GM19372 (cell line): ENCODE measurements at regions not wholly inside any gene's neighbourhood (a gene's known extent, or its start where the extent isn't known, plus 50 kb on each side); places are given as distances from the start of the nearest gene placed in this dataset.

Experiments used
- ATAC-seq: cut with Tn5 transposase; IDR thresholded peaks from one replicate; pipeline ENCODE4 v1.9.1; 2021; ENCODE audit warnings: mild to moderate bottlenecking, low read depth, moderate library complexity; ENCODE audit not compliant: unreplicated experiment

DNA sequence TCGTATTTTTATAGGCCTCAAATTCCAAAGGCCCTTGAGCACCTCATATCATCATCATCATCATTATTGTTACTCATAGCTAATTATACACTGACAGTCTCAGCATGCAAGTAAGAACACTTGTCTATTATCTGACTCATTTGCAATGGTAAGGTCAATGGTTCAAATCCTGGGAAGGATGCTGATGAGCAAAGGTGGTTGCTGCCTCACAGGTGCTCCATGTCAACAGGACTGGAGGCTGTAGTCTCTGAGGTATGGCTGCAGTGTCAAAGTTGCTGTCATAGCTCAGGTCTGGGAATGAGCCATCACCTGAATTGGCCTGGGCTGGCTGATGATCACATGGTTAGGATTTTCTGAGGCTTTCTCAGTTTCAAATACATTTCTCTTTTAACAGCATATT lies 379.3 kb downstream of the BCL11A start:
- no peak for ATAC-seq

DNA sequence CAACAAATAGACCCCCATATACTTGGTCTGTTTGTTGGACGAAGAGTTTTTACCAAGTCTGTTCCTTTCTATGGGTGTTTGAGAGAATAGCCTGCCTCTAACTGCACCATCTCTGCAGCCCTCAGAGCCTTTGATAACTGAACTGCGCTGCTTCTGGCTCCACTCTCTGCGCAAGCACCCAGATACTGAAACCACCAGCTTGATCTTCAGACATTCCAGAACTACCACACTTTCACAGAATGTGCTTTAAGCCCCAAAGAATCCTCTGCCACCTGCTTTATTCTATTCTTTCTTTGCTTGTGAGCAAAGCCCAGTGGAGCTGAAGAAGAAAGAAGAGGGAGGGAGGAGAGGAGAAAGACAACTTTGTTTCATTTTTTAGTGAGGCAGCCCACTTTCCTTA lies 380.7 kb downstream of the BCL11A start:
- ATAC-seq, result no peak

DNA sequence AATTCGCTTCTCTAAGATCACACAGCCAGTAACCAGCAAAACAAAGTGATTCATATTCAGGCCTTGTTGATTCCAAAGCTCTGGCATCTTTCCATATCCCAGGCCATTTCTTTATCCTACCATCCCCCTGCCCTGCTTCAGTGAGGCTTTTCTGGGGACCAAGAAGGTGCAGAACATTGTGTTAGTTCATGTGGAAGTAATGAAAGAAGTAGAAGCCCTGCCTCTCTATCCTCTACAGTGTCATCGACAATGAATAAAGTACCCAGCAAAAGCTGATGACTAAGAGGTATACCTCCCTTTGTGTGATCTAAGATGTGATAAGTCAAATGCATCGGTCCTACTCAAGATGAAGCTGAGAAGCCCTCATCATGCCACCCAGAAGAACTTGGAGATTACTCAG lies 383.2 kb downstream of the BCL11A start:
- no peak for ATAC-seq

DNA sequence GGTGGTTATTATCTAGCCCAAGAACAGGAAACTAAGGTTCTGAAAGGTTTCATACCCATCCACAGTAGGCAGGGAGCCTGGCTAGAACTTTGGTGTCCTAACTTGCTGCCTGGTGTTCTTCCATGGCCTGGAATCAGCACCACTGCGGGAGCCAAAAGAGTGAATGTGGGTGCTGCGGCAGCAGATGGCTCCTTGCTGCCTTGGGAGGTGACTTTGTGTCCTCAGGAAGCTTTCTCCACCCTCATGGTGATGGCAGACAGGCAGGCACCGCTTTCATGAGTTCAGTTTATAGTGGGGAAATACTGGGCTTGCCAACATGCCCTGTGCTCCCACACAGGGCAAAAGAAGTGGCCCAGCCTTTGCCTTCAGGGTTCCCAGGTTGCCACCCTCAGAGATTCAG lies 385.2 kb downstream of the BCL11A start:
- no peak for ATAC-seq

DNA sequence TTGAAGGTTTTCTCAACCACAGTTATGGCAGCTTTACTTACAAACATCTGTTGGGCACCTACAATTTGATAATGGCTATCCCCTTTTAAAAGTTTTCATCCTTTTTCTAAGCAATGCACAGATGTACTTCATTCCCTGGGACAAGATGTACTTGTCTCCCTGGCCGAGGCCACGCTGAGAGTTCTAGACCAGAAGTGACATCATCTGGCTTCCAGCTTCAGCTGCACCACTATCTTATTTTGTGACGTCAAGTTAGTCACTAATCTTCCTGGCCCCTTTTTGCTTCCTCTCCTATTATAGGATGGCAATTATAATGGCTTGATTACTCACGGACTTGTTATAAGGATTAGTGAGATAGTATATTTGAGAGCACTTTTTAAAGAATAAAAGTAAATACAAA lies 386.4 kb downstream of the BCL11A start:
- no peak for ATAC-seq

DNA sequence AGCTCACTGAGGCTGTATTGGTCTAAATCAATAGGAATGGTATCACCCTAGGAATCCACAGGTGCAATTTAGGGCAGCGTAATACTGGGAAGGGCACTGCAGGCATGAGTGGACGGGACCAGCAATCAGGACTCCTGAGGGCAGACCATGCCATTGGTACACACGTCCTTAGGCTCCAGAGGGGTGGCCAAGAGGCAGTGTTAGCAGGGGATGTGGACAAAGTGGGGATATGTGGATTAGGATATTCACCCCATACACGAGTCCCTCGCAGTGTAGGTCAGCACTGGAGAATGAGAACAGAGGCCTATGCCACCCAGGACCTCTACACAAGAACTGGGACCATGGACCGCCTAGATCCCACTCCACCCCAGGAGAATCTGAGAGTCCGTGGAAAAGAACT lies 389.8 kb downstream of the BCL11A start:
- ATAC-seq, result no peak

DNA sequence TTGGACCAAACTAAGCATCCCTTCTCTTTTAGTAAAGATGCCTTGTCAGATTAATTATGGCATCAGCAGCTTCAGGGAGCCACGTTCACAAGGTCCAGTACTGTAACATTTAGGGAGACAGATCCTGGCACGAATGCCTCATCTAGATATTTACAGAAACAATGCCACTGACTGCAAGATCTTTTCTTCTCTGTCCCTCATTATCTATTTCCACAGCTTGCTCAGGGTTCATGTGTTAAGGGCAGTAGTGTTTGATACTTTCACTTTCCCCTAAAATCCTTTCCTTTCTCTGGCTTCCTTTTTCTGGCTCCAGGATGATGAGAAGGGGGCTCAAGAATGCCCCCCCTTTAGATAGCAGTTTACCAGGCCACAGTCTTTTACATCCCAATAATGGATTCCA lies 393.9 kb downstream of the BCL11A start:
- no peak for ATAC-seq

DNA sequence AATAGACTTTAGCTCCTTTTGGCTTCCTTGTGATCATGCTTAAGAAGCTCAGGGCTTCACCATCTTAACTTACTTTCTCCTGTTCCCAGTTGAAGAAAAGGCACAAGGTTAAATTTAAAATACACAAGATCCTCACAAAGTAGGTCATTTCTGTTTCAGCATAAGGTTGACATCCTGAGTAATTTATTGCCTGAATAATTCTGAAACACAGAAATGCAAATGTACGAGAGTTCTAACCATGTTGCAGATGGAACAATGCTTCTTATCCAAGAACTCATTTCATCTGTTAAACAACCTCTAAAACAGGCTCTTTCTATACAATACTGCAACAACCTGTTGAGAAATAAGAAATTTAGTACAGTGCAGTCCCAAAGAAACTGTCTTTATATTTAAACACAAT lies 395.2 kb downstream of the BCL11A start:
- no peak for ATAC-seq

DNA sequence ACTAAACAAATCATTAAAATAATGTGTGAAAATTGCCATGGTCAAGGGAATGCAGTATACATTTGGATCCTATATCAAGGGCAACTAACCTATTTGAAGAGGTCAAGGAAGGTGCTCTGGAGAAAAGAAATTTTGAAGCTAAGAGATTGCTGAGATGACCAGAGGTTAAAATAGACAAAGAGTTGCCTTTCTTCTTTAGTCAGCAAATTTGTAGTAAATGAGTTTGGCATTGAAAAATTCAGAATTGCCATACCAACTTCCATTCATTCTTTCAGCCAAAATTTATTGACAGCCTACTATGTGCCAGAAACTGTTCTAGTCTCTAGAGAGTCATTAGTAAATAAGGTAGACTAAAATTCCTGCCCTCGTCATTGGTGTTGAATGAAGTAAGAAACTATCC lies 396.2 kb downstream of the BCL11A start:
- ATAC-seq, result no peak

DNA sequence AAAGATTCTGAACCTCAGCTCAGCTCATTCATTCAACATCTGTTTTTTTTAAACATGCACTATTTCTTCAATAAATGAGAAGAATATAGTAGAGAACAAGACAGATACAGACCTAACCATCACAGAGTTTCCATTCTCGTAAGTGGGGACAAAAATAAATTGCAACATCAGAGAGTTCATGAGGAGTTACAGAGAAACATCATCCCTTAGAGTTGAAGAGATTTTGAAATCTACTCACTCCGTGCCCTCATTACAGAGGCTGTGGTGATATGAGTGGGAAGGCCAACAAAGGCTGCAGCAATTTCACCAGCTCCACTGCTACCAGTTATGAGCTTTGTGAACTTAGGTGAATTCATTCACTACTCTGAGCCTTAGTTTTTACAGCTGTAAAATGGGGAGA lies 399.3 kb downstream of the BCL11A start:
- ATAC-seq, result no peak

DNA sequence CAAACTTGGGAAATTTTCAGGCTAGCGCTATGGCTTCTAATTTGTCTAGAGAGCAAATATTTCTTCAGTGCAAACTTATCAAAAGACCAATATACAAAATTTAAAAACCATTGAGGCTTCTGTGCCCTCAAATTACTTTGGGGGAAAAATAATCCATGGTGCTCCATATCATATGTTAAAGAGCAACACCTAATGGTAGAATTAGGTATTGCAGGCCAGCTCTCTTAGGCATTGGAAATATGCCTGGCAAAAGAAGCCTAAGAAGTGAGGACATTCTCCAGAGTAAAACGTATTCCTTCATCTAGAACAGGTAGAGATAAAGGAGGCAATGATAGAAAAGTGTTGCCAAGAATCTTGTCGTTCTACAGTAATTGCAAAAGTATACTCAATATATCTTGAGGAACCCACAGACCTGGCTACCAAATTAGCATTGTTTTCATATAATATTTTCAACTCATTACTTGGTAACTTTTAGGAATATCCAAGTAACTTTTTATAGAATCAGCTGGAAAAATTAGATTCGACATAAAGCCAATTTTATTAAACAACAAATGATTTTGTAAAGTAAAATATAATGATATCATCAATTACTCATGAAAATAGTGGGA lies 401.1 kb downstream of the BCL11A start:
- ATAC-seq, result no peak

DNA sequence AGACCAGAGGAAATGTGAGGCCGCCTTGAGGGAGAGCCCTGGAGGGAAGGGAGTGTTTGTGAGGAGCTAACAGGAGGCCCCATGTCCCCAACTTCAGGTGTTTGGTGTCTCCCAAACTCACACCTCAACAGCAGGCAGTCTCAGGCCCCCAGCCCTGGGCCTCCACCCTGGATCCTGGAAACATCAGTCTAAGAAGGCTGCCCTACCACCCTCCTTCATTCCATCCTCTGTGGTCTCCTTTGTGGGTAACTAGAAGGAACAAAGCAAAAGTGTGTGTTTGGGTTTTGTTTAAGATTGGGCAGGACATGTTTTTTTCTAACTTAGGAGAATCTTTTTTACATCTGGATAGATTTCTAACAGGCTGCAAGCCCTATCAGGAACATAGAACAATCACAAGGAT lies 404.3 kb downstream of the BCL11A start:
- ATAC-seq, result no peak

DNA sequence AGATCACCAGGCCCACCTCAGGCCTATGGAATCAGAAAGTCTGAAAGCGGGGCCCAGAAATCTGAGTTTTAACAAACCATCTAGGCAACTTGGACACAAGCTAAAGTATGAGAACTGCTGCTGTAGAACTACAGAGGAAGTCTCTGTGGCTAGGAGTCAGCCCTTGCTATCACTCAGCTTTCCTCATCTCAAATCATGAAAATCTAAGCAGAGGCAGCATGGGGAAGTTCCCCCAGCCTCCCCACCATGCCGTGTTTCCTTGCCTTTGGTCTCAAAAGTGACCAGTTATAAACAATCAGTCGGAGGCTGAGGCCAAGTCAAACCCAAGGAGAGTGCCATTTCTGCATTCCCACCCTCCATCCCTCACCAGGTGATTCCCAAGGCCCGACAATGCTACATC lies 404.7 kb downstream of the BCL11A start:
- no peak for ATAC-seq

DNA sequence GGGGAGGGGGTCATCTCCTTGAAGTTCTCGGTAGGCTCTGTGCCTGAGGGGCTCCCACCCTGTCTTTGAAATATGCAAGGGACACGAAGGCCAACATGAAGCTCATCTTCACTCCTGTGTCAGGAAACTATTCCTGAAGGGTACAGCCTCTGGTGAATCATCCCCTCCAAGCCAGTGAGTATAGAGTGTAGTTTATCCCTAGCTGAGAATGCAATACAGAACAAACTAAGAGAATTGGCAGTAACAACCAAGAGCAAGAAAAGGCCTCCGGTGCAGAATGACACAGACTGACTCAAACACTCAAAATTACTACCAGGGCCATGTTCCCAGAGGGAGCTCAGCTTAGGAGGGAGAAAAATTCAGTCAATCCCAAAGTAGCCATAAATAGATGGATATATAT lies 413.3 kb downstream of the BCL11A start:
- no peak for ATAC-seq

DNA sequence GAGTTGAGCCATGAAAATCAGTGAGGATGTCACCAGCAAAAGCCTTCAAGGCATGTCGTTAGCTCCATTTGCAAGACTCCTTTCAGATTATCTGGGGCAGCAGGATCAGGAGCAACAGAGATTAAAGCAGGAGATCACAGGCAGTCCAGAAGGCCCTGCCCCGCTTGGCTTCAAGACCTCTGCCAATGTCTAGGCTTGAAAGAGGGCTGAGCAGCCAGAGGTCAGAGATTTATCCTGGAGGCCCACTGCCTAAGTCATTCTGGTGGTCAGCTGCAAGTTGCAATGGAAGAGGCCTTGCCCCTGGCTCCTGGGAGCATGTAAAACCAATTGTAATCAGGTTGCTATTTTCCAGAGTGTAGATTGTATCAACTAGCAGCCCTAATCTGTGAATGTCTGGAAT lies 416.5 kb downstream of the BCL11A start:
- no peak for ATAC-seq

DNA sequence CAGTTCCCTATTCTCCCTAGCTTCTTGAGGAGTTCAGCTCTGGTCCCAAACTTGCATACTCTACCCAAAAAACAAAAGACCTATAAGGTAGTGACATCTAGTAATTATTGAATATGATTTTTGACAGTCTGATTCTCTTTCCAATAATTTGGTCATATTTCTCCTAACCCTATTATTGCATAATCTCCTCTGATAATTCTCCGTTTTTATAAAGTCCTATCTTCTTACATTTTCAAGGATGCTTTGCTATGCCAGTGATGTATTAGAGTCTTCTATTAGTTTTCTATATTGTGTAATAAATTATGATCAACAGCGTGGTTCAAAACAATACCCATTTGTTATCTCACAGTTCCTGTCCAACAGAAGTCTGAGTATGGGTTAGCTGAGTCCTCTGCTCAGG lies 426.3 kb downstream of the BCL11A start:
- ATAC-seq, result no peak

DNA sequence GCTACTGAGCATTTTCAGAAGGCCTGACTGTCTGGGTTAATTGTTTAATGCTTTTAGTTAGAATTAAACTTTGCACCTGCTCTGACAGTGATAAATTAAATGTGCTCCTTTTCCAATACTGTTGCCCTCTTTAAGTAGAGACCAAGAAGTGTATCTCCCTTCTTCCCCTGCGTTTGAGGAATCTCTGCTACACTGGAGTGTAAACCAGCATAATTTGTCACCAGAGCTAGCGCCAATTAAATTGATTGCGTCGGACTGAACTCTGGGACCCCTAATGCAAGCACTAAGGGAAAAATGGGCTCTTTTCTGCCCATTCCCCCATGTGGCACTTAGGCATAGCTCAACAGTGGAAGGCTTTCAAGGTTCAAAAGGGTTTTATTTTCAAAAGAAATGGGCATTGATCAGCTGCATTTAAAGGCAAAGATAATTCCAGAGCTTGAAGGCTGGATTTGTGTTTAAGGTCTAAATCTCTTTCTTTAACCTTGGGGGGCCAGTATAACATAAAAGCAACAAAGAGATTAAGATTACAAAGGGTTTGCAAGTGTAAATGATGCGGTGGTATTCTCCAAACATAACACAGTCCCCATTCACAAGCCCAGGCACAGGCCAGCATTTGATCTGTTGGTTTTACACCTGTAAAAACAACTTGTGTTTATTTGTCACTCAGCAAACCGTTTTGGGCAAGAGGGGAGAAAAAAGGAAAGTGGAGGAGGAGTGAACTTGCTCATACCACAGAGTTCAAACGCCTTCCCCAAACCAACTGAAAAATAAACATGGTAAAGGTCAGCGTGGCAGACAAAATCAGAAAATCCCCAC lies 427.6 kb downstream of the BCL11A start:
- ATAC-seq, result no peak

DNA sequence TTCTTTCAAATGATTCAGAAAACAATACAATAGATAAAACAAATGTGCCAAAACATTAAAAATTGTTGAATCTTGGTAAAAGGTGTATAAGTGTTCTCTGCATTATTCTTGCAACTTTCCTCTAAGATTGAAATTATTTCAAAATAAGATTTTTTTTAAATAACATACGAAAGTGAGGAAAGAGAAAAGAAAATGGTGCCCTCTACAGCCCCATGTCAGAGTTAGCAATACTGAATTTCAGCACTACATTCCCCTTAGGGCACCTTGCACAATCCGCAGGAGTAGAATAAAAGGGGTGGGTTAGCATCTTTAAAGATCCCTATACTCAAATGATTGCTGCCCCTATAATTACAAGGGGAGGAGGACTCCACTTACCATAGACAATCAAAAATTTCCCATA lies 433.7 kb downstream of the BCL11A start:
- ATAC-seq, result no peak

DNA sequence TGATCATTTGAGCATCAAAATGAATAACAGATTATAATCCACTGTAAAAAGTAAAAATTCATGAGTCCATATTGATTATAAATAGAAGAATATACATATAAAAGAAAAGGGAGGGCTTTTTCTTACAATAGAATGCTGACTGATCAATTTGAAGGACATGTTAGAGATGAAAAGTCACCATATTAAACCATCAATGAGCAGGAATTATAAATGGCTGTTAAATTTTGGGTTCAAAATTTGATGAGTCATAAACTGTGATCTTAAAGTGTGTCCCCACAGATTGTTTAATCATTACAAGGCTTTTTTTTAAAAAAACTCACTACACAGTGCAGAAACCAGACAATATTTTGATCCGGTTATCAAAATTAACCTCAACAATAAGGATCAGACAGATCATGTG lies 434.5 kb downstream of the BCL11A start:
- ATAC-seq, result no peak

DNA sequence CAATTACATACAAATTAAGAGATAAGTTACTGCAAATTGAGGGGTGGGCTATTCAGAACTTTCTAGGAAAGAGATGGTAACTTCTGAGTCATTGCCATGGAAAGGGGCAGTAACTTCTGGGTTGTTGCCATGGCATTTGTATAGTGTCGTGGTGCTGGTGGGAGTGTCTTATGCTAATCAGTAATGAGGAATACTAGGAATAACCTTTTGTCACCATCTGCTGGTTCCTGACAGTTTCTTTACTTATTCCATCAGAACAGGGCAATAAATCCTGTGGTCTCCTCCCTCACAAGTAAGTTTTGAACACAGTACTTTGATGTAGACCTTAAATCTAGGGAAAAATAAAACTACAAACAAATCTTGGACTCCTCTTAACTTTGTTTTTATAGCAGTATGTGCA lies 435.4 kb downstream of the BCL11A start:
- ATAC-seq, result no peak

DNA sequence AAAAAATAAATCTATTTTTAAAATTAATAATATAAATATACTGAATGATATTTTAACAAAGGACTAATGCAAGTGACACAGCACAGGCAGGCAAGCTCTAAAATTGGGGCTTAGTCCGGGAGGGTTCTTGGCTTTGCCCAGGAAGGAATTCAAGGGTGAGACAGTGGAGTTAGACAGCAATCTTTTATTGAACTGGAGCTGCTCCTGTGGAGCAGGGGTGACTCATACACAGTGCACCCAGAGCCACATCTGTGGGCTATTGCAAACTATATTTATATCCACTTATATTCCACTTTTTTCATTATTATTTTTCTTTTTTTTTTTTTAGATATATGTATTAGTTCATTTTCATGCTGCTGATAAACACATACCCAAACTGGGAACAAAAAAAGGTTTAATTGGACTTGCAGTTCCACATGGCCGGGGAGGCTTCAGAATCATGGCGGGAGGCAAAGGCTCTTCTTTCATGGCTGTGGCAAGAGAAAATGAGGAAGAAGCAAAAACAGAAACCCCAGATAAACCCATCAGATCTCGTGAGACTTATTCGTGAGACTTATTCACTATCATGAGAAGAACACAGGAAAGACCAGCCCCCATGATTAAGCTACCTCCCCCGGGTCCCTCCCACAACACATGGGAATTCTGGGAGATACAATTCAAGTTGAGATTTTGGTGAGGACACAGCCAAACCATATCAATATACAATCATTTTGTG lies 437.1 kb downstream of the BCL11A start:
- ATAC-seq, result no peak

DNA sequence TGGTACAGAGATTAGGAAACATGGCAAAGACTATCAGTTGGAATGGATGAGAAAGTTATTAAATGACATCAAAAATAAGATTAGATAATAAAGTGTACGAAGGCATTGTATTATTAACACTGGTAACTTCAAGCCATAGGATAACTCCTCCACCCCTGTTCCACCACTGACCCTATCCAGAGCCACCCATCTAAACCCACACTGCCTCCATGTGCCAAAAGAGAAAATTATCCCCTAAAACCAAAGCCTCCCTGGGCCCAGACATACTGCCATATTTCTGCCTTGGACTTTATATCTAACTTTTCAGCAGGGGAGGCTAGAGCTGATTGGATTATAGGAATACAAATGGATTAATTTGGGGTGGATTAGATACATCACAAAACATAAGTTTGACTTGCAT lies 443.7 kb downstream of the BCL11A start:
- ATAC-seq, result no peak
